ENCODE measurements at regions not wholly inside any gene's neighbourhood (a gene's known extent, or its start where the extent isn't known, plus 50 kb on each side); places are given as distances from the start of the nearest gene placed in this dataset.

- Histone ChIP-seq H3K36me3 (ENCODE audit: insufficient read depth, low read length) (no peaks in the 10 kb centered on the region), H4K20me1 (ENCODE audit: insufficient read depth, low read length) (no peaks in the 10 kb centered on the region), H3K4me1 (ENCODE audit: insufficient read depth, low read length) (no peaks in the 10 kb centered on the region), H3K27me3 (ENCODE audit: insufficient read depth, low read length) (no peaks in the 10 kb centered on the region), H2AFZ (ENCODE audit: low read depth, low read length) (no peak overlapping the region), H3K27ac (ENCODE audit: low read depth, low read length) (no peak overlapping the region), H3K4me2 (ENCODE audit: low read length) (no peak overlapping the region), H3K9me3 (ENCODE audit: insufficient read depth, low read depth, low read length) (no peaks in the 10 kb centered on the region), H3K9ac (ENCODE audit: low read length) (no peak overlapping the region), H3K79me2 (ENCODE audit: insufficient read depth, low read length) (no peaks in the 10 kb centered on the region), H3K4me3 (ENCODE audit: insufficient read depth, low read depth, low read length) (no peak overlapping the region)
- Mint-ChIP-seq H3K36me3 (ENCODE audit: low read depth, unreplicated experiment) (no peaks in the 10 kb centered on the region), H3K27ac (ENCODE audit: unreplicated experiment) (peak overlapping the region; percentile 99), H3K9me3 (ENCODE audit: unreplicated experiment) (peaks cover 13% of the 10 kb centered on the region), H3K27me3 (ENCODE audit: low read depth, unreplicated experiment) (no peaks in the 10 kb centered on the region), H3K4me3 (ENCODE audit: unreplicated experiment) (no peak overlapping the region), H3K4me1 (ENCODE audit: low read depth, unreplicated experiment) (peaks cover 14% of the 10 kb centered on the region)
- no peak for TF ChIP-seq EZH2 (IDR thresholded peaks at IDR 0.05; ENCODE audit: insufficient read depth, low read length)
- no peak for TF ChIP-seq CTCF (IDR thresholded peaks at IDR 0.05; ENCODE audit: insufficient read depth, low read depth, low read length)
- no peak for DNase-seq (ENCODE audit: low read depth)
- no peak for FAIRE-seq
These were observed 1159.6 kb upstream of the EPHA6 start for GRCh38 chr3:95654570-95655362.

GRCh38 chr3:95655363-95655986, 1158.9 kb upstream of the EPHA6 start:
- H3K27me3 Mint-ChIP-seq (ENCODE audit: low read depth, unreplicated experiment): no peaks in the 10 kb centered on the region
- TF ChIP-seq CTCF (IDR thresholded peaks at IDR 0.05; ENCODE audit: insufficient read depth, low read depth, low read length) (no peak), EZH2 (IDR thresholded peaks at IDR 0.05; ENCODE audit: insufficient read depth, low read length) (no peak)
- no peak overlapping the region for H3K4me3 Mint-ChIP-seq (ENCODE audit: unreplicated experiment)
- Histone ChIP-seq H3K4me3 (ENCODE audit: insufficient read depth, low read depth, low read length) (no peak overlapping the region), H3K4me1 (ENCODE audit: insufficient read depth, low read length) (no peaks in the 10 kb centered on the region), H4K20me1 (ENCODE audit: insufficient read depth, low read length) (no peaks in the 10 kb centered on the region), H3K4me2 (ENCODE audit: low read length) (no peak overlapping the region), H3K27ac (ENCODE audit: low read depth, low read length) (no peak overlapping the region), H3K36me3 (ENCODE audit: insufficient read depth, low read length) (no peaks in the 10 kb centered on the region), H3K79me2 (ENCODE audit: insufficient read depth, low read length) (no peaks in the 10 kb centered on the region), H3K9ac (ENCODE audit: low read length) (no peak overlapping the region), H3K9me3 (ENCODE audit: insufficient read depth, low read depth, low read length) (no peaks in the 10 kb centered on the region), H2AFZ (ENCODE audit: low read depth, low read length) (no peak overlapping the region), H3K27me3 (ENCODE audit: insufficient read depth, low read length) (no peaks in the 10 kb centered on the region)
- FAIRE-seq (no peak), DNase-seq (ENCODE audit: low read depth) (no peak)
- H3K27ac Mint-ChIP-seq (ENCODE audit: unreplicated experiment): peak overlapping the region; percentile 99
- no peaks in the 10 kb centered on the region for H3K36me3 Mint-ChIP-seq (ENCODE audit: low read depth, unreplicated experiment)
- H3K9me3 Mint-ChIP-seq (ENCODE audit: unreplicated experiment): peaks cover 13% of the 10 kb centered on the region
- H3K4me1 Mint-ChIP-seq (ENCODE audit: low read depth, unreplicated experiment): peaks cover 14% of the 10 kb centered on the region

GRCh38 chr3:95670765-95671164, 1143.6 kb upstream of the EPHA6 start:
- H3K4me3 Mint-ChIP-seq (ENCODE audit: unreplicated experiment): no peak overlapping the region
- H3K27me3 ChIP-seq (ENCODE audit: insufficient read depth, low read length): no peaks in the 10 kb centered on the region
- no peaks in the 10 kb centered on the region for H3K79me2 ChIP-seq (ENCODE audit: insufficient read depth, low read length)
- H3K27ac Mint-ChIP-seq (ENCODE audit: unreplicated experiment): no peak overlapping the region
- no peaks in the 10 kb centered on the region for H3K36me3 Mint-ChIP-seq (ENCODE audit: low read depth, unreplicated experiment)
- no peaks in the 10 kb centered on the region for H3K27me3 Mint-ChIP-seq (ENCODE audit: low read depth, unreplicated experiment)
- no peak for FAIRE-seq
- H3K4me2 ChIP-seq (ENCODE audit: low read length): no peak overlapping the region
- no peaks in the 10 kb centered on the region for H3K4me1 Mint-ChIP-seq (ENCODE audit: low read depth, unreplicated experiment)
- no peak overlapping the region for H3K9ac ChIP-seq (ENCODE audit: low read length)
- no peaks in the 10 kb centered on the region for H3K9me3 ChIP-seq (ENCODE audit: insufficient read depth, low read depth, low read length)
- no peaks in the 10 kb centered on the region for H3K9me3 Mint-ChIP-seq (ENCODE audit: unreplicated experiment)
- H3K27ac ChIP-seq (ENCODE audit: low read depth, low read length): no peak overlapping the region
- H3K36me3 ChIP-seq (ENCODE audit: insufficient read depth, low read length): no peaks in the 10 kb centered on the region
- no peaks in the 10 kb centered on the region for H4K20me1 ChIP-seq (ENCODE audit: insufficient read depth, low read length)
- H3K4me3 ChIP-seq (ENCODE audit: insufficient read depth, low read depth, low read length): no peak overlapping the region
- H3K4me1 ChIP-seq (ENCODE audit: insufficient read depth, low read length): no peaks in the 10 kb centered on the region
- DNase-seq (ENCODE audit: low read depth): no peak
- TF ChIP-seq CTCF (IDR thresholded peaks at IDR 0.05; ENCODE audit: insufficient read depth, low read depth, low read length) (no peak), EZH2 (IDR thresholded peaks at IDR 0.05; ENCODE audit: insufficient read depth, low read length) (no peak)
- H2AFZ ChIP-seq (ENCODE audit: low read depth, low read length): no peak overlapping the region

Data from astrocyte (in vitro differentiated cells and primary cell).